ENCODE measurements at regions not wholly inside any gene's neighbourhood (a gene's known extent, or its start where the extent isn't known, plus 50 kb on each side); places are given as distances from the start of the nearest gene placed in this dataset.

DNA sequence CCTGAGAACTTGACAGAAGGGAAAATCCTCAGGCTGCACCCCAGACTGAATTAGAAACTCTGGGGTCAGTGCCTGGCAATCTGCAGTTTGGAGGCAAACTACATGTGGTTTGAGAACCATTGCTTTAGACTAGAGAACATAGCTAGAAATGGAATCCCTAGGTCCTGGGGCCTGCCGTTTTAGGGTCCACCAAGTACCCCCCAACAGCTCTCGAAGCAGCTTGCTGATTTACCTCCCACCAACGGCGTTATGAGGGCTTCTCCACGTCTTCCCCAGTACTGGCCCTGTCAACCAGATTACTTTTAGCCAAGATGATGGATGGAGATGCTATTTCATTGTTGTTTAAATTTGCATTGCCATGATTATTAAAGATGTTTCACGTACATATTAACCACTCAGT, 272.5 kb downstream of the XXYLT1 start:
- Histone ChIP-seq H3K4me1 (peaks cover 2 to 19% (median 10%) of the 10 kb centered on the region in 9 donors), H3K9me3 (no peaks in the 10 kb centered on the region), H3K36me3 (no peaks in the 10 kb centered on the region), H3K27me3 (no peaks in the 10 kb centered on the region), H3K27ac (no peak overlapping the region), H3K4me3 (no peak overlapping the region)
- intact Hi-C loops (cut with DNase I), result loop anchor here in 1 of 10 donors (10.0 kb wide), 1 partner anchor 314 kb away; the partner anchor contains the start of gene FAM43A
- WGBS, 2 donors, result 93 to 95% methylated on average over 6 of the region's 6 CpGs
- DNase-seq, result no peak
- ATAC-seq, result no peak
- TF ChIP-seq, protein P1, sequence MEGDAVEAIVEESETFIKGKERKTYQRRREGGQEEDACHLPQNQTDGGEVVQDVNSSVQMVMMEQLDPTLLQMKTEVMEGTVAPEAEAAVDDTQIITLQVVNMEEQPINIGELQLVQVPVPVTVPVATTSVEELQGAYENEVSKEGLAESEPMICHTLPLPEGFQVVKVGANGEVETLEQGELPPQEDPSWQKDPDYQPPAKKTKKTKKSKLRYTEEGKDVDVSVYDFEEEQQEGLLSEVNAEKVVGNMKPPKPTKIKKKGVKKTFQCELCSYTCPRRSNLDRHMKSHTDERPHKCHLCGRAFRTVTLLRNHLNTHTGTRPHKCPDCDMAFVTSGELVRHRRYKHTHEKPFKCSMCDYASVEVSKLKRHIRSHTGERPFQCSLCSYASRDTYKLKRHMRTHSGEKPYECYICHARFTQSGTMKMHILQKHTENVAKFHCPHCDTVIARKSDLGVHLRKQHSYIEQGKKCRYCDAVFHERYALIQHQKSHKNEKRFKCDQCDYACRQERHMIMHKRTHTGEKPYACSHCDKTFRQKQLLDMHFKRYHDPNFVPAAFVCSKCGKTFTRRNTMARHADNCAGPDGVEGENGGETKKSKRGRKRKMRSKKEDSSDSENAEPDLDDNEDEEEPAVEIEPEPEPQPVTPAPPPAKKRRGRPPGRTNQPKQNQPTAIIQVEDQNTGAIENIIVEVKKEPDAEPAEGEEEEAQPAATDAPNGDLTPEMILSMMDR (IDR thresholded peaks at IDR 0.05), result no peak

DNA sequence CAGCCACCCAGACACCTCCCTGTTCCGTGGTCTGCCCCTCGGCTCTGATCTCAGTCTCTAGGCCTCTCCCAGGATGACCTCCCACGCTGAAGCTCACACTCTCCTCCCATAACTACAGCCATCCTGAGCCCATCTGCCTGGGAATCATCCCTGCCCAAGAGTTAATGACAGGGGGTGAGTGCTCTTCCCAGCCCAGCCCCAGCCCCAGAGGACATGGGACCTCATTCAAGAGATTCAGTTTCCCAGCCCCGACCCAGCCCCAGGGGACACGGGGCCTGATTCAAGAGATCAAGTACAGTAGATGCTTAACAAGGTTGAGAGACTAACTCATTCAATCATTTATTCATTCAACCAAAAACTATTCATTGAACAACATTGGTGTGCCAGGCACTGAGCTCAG, 272.0 kb downstream of the XXYLT1 start:
- no peaks in the 10 kb centered on the region for H3K9me3 ChIP-seq
- H3K36me3 ChIP-seq, result no peaks in the 10 kb centered on the region
- no peaks in the 10 kb centered on the region for H3K27me3 ChIP-seq
- no peak overlapping the region for H3K4me3 ChIP-seq
- 83 to 87% methylated on average over 5 of the region's 5 CpGs for WGBS, 2 donors
- DNase-seq (no peak), ATAC-seq (no peak)
- no peak overlapping the region for H3K27ac ChIP-seq
- intact Hi-C loops (cut with DNase I), result loop anchor here in 1 of 10 donors (10.0 kb wide), 1 partner anchor 314 kb away; the partner anchor contains the start of gene FAM43A
- peaks cover 2 to 24% (median 10%) of the 10 kb centered on the region in 9 donors for H3K4me1 ChIP-seq
- TF ChIP-seq, protein P1 (IDR thresholded peaks at IDR 0.05), result no peak

DNA sequence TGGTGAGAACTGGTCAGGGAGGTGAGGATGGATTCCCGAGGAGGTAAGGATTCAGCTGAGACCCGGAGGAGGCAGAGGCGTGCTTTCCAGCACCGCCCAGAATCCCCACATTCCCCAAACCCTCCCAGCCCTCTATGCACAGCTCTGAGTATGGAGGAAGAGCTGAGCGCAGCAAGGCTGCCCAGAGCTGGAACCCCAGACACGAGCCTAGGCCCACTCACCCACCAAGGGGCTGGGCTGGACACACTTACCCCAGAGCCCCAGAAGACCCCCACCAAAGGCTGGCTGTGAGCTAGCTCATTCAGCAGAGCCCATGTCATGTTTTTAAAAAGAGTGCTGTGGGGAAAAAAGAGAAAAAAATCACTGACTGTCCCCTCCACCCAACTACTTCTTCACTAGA, 271.5 kb downstream of the XXYLT1 start:
- intact Hi-C loops (cut with DNase I), result loop anchor here in 1 of 10 donors (10.0 kb wide), 1 partner anchor 315 kb away; the partner anchor contains the start of gene FAM43A
- H3K36me3 ChIP-seq, result no peaks in the 10 kb centered on the region

DNA sequence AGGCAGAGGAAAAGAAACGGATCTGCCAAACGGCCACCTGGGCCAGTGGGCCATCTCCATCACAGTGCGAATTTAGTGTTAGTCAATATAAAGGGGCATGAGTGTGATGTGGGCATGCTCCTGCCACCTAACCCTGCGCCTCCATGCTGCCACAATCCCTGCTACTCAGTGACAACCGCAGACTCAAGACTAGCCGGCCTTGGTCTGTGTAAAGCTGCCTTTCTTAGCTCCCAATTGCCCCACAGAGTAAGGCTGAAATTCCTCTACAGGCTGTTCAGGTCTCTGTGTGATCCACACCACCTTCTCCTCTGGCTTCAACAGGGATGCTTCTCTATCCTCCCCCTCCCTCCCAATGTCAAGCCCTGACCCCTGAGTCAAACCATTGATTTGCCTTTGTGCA, 269.7 kb downstream of the XXYLT1 start:
- Histone ChIP-seq H3K27ac (no peak overlapping the region), H3K36me3 (no peaks in the 10 kb centered on the region), H3K4me1 (peaks cover 2 to 26% (median 10%) of the 10 kb centered on the region in 9 donors), H3K27me3 (no peaks in the 10 kb centered on the region), H3K9me3 (no peaks in the 10 kb centered on the region), H3K4me3 (no peak overlapping the region)
- DNase-seq, result no peak
- ATAC-seq, result no peak
- TF ChIP-seq, protein P1 (IDR thresholded peaks at IDR 0.05), result no peak
- WGBS, 2 donors, result 95 to 99% methylated on average over 6 of the region's 6 CpGs
- intact Hi-C loops (cut with DNase I), result loop anchor here (5.0 to 10.0 kb wide), 8 partner anchors 101 to 319 kb away; partner anchors contain the start of gene FAM43A (in 1 of the 10)

More for the DNA sequence above, 271.5 kb downstream of the XXYLT1 start:
- 89 to 95% methylated on average over 6 of the region's 6 CpGs for WGBS, 2 donors
- TF ChIP-seq, protein P1 (IDR thresholded peaks at IDR 0.05), result no peak
- H3K27ac ChIP-seq, result no peak overlapping the region
- no peaks in the 10 kb centered on the region for H3K9me3 ChIP-seq
- peaks cover 2 to 26% (median 10%) of the 10 kb centered on the region in 9 donors for H3K4me1 ChIP-seq
- ATAC-seq, result no peak
- no peaks in the 10 kb centered on the region for H3K27me3 ChIP-seq
- no peak overlapping the region for H3K4me3 ChIP-seq
- DNase-seq, result no peak

Measured in heart right ventricle (tissue), 16 donors.